CD14-positive monocyte (primary cell): ENCODE measurements at regions not wholly inside any gene's neighbourhood (a gene's known extent, or its start where the extent isn't known, plus 50 kb on each side); places are given as distances from the start of the nearest gene placed in this dataset.

Source experiments
- DNase-seq, 3 donors: peaks; one replicate each; pipeline ENCODE4 v3.0.0-alpha.2; 2011 to 2022
- H2AFZ ChIP-seq: 2 replicates; pipeline ENCODE4 v1.6.0; 2012; ENCODE audit warnings: mild to moderate bottlenecking, low read depth, low read length, inconsistent platforms; ENCODE audit not compliant: insufficient read depth, poor library complexity, severe bottlenecking
- H3K27ac ChIP-seq, 2 donors: 1 replicate in 1 of 2; 2 replicates in 1 of 2; pipeline ENCODE4 v1.5.1; 2012 to 2013; ENCODE audit warnings: low read length in 2 of 2, control low read depth in 1 of 2, inconsistent platforms in 1 of 2, low read depth in 1 of 2, mild to moderate bottlenecking in 1 of 2
- H3K27me3 ChIP-seq, 2 donors: one replicate each; pipeline versions ENCODE4 v1.6.0 to v1.6.1; 2011 to 2013; ENCODE audit warnings: low read length in 2 of 2; ENCODE audit not compliant: control insufficient read depth in 2 of 2, insufficient read depth in 2 of 2
- H3K36me3 ChIP-seq, 2 donors: replicated peaks in 1 of 2; 1 replicate in 1 of 2; 2 replicates in 1 of 2; pipeline versions ENCODE4 v1.5.1 to v1.6.1; 2012 to 2013; ENCODE audit warnings: low read length in 2 of 2, control low read depth in 1 of 2, inconsistent platforms in 1 of 2, mild to moderate bottlenecking in 1 of 2; ENCODE audit not compliant: insufficient read depth in 2 of 2, control insufficient read depth in 1 of 2
- H3K4me1 ChIP-seq, 2 donors: 1 replicate in 1 of 2; 2 replicates in 1 of 2; pipeline versions ENCODE4 v1.5.1 to v1.6.1; 2012 to 2013; ENCODE audit warnings: low read length in 2 of 2, control low read depth in 1 of 2, inconsistent platforms in 1 of 2, mild to moderate bottlenecking in 1 of 2, moderate library complexity in 1 of 2; ENCODE audit not compliant: insufficient read depth in 2 of 2, control insufficient read depth in 1 of 2
- H3K4me2 ChIP-seq: replicated peaks from 2 replicates; pipeline ENCODE3; 2012; ENCODE audit warnings: low read length, moderate library complexity, mild to moderate bottlenecking; ENCODE audit not compliant: poor library complexity, severe bottlenecking; ENCODE audit errors: extremely low read depth
- H3K4me3 ChIP-seq, 3 experiments: fragments of 200-600 bp in 1 of 3; sonication (generic) in 1 of 3; replicated peaks in 1 of 3; 1 replicate in 2 of 3; 2 replicates in 1 of 3; pipeline ENCODE4 v1.5.1; 2011 to 2013; ENCODE audit warnings: low read length in 3 of 3, mild to moderate bottlenecking in 3 of 3, control low read depth in 2 of 3, low read depth in 2 of 3, inconsistent platforms in 1 of 3, moderate library complexity in 1 of 3
- H3K79me2 ChIP-seq: 2 replicates; pipeline ENCODE4 v1.6.0; 2012; ENCODE audit warnings: mild to moderate bottlenecking, control low read depth, inconsistent platforms, low read length, moderate library complexity; ENCODE audit not compliant: insufficient read depth
- H3K9ac ChIP-seq: 2 replicates; pipeline ENCODE4 v1.6.0; 2017; ENCODE audit warnings: low read length, mild to moderate bottlenecking; ENCODE audit not compliant: insufficient read depth, poor library complexity, severe bottlenecking
- H3K9me3 ChIP-seq, 2 donors: replicated peaks in 1 of 2; 1 replicate in 1 of 2; 2 replicates in 1 of 2; pipeline versions ENCODE4 v1.5.1 to v1.6.1; 2012 to 2013; ENCODE audit warnings: low read length in 2 of 2, control low read depth in 1 of 2; ENCODE audit not compliant: control insufficient read depth in 1 of 2, insufficient read depth in 1 of 2
- H4K20me1 ChIP-seq: 2 replicates; pipeline ENCODE4 v1.6.0; 2012; ENCODE audit warnings: mild to moderate bottlenecking, low read length, control low read depth, moderate library complexity; ENCODE audit not compliant: insufficient read depth
- H3K27ac Mint-ChIP-seq, 7 donors: one replicate each; pipeline ENCODE4 v1.8.0; 2020; ENCODE audit warnings: mild to moderate bottlenecking in 7 of 7, mixed read lengths in 7 of 7, moderate library complexity in 6 of 7, inconsistent platforms in 2 of 7
- H3K27me3 Mint-ChIP-seq, 3 donors: one replicate each; pipeline ENCODE4 v1.8.0; 2021 to 2022; ENCODE audit warnings: low read depth in 3 of 3, mild to moderate bottlenecking in 3 of 3, mixed read lengths in 3 of 3, moderate library complexity in 3 of 3, inconsistent platforms in 1 of 3
- H3K36me3 Mint-ChIP-seq, 2 donors: one replicate each; pipeline ENCODE4 v1.8.0; 2020; ENCODE audit warnings: mixed read lengths in 2 of 2, inconsistent platforms in 1 of 2, mild to moderate bottlenecking in 1 of 2
- H3K4me1 Mint-ChIP-seq: one replicate; pipeline ENCODE4 v1.8.0; 2020; ENCODE audit warnings: mild to moderate bottlenecking, mixed read lengths
- H3K4me3 Mint-ChIP-seq, 2 donors: one replicate each; pipeline ENCODE4 v1.8.0; 2020; ENCODE audit warnings: mild to moderate bottlenecking in 2 of 2, mixed read lengths in 2 of 2, moderate library complexity in 1 of 2
- H3K9me3 Mint-ChIP-seq, 7 donors: one replicate each; pipeline ENCODE4 v1.8.0; 2020 to 2022; ENCODE audit warnings: mixed read lengths in 7 of 7, mild to moderate bottlenecking in 6 of 7, moderate library complexity in 6 of 7, inconsistent platforms in 2 of 7
- WGBS: methylation state at CpG from one replicate; pipeline ENCODE4 v1.1.5; 2013; ENCODE audit warnings: missing lambda C conversion rate; ENCODE audit not compliant: insufficient coverage; 5-methylcytosine and 5-hydroxymethylcytosine counted together
- intact Hi-C, 2 donors: fragments of 100-400 bp; cut with micrococcal nuclease; formaldehyde crosslinking; loops; one replicate each; pipeline versions ENCODE4 v1.15.0 to v1.15.1; 2023
- TF ChIP-seq, protein P1 (sequence below): fragments of 200-600 bp; IDR thresholded peaks from one replicate; pipeline ENCODE4 v1.8.0; 2022; ENCODE audit warnings: antibody characterized with exemption, mild to moderate bottlenecking

DNA sequence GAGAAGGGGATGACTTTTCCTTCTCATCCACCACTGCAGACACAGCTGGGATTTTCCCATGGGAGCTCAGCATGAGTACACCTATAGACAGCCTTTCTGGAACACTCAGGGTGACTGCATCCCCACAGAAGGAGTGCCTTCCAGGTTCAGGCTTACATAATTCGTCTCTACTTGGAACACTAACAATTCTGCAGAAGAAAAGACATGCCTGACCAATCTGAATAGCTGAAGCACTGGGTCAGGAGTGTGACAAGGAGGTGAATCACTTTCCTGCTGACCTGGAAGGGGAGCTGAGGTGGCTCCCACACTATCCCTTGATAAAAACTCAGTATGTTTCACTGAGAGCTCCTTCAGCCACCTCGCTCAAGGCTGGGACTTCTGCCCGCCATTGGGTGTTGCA, 425.3 kb downstream of the TLR4 start:
- H3K4me1 Mint-ChIP-seq = no peaks in the 10 kb centered on the region
- Histone ChIP-seq H3K9ac (no peak overlapping the region), H3K27ac (no peak overlapping the region)

GRCh38 chr9:118148990-118149389, 444.8 kb downstream of the TLR4 start:
- no peak overlapping the region for H3K4me3 ChIP-seq
- H3K9me3 Mint-ChIP-seq = peaks cover 0 to 3% (median 0%) of the 10 kb centered on the region in 7 donors
- intact Hi-C loops = no loop called here
- no peak overlapping the region for H3K4me2 ChIP-seq
- H3K36me3 ChIP-seq = no peaks in the 10 kb centered on the region
- no peaks in the 10 kb centered on the region for H3K27me3 Mint-ChIP-seq
- TF ChIP-seq, protein P1, sequence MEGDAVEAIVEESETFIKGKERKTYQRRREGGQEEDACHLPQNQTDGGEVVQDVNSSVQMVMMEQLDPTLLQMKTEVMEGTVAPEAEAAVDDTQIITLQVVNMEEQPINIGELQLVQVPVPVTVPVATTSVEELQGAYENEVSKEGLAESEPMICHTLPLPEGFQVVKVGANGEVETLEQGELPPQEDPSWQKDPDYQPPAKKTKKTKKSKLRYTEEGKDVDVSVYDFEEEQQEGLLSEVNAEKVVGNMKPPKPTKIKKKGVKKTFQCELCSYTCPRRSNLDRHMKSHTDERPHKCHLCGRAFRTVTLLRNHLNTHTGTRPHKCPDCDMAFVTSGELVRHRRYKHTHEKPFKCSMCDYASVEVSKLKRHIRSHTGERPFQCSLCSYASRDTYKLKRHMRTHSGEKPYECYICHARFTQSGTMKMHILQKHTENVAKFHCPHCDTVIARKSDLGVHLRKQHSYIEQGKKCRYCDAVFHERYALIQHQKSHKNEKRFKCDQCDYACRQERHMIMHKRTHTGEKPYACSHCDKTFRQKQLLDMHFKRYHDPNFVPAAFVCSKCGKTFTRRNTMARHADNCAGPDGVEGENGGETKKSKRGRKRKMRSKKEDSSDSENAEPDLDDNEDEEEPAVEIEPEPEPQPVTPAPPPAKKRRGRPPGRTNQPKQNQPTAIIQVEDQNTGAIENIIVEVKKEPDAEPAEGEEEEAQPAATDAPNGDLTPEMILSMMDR = no peak
- no peaks in the 10 kb centered on the region for H3K36me3 Mint-ChIP-seq
- H3K9ac ChIP-seq = no peak overlapping the region
- no peaks in the 10 kb centered on the region for H4K20me1 ChIP-seq
- no peaks in the 10 kb centered on the region for H3K27me3 ChIP-seq
- H3K27ac Mint-ChIP-seq = no peak overlapping the region
- H3K27ac ChIP-seq = no peak overlapping the region
- no peaks in the 10 kb centered on the region for H3K4me1 ChIP-seq
- H3K4me1 Mint-ChIP-seq = no peaks in the 10 kb centered on the region
- H2AFZ ChIP-seq = no peak overlapping the region
- no peaks in the 10 kb centered on the region for H3K79me2 ChIP-seq
- WGBS = no CpG with 5 or more reads among the region's 1 CpG
- no peaks in the 10 kb centered on the region for H3K9me3 ChIP-seq
- no peak for DNase-seq
- no peak overlapping the region for H3K4me3 Mint-ChIP-seq

More for the DNA sequence above, 425.3 kb downstream of the TLR4 start:
- DNase-seq = no peak
- no peaks in the 10 kb centered on the region for H3K27me3 Mint-ChIP-seq
- intact Hi-C loops = no loop called here
- no CpG with 5 or more reads among the region's 3 CpGs for WGBS
- Histone ChIP-seq H3K9me3 (no peaks in the 10 kb centered on the region), H3K4me1 (no peaks in the 10 kb centered on the region), H3K27me3 (no peaks in the 10 kb centered on the region), H2AFZ (no peak overlapping the region), H3K79me2 (no peaks in the 10 kb centered on the region), H3K36me3 (no peaks in the 10 kb centered on the region), H3K4me2 (no peak overlapping the region), H3K4me3 (no peak overlapping the region), H4K20me1 (no peaks in the 10 kb centered on the region)
- H3K27ac Mint-ChIP-seq = no peak overlapping the region
- H3K4me3 Mint-ChIP-seq = no peak overlapping the region
- H3K9me3 Mint-ChIP-seq = peaks cover 0 to 7% (median 2%) of the 10 kb centered on the region in 7 donors
- no peaks in the 10 kb centered on the region for H3K36me3 Mint-ChIP-seq
- TF ChIP-seq, protein P1 = no peak
